NCI-H2196 (cell line): ENCODE measurements at regions not wholly inside any gene's neighbourhood (a gene's known extent, or its start where the extent isn't known, plus 50 kb on each side); places are given as distances from the start of the nearest gene placed in this dataset.
A peak's percentile ranks its signal among the peaks of the same experiment; 100 is the strongest.

Experiments used
- DNase-seq: peaks from one replicate; lab custom pipeline; 2025; ENCODE audit not compliant: unreplicated experiment; lab: John Stamatoyannopoulos, UW

GRCh38 chr11:34564406-34564805 lies 50.8 kb upstream of the ELF5 start:
- DNase-seq: no peak

GRCh38 chr11:34564807-34565241 lies 51.2 kb upstream of the ELF5 start:
- no peak for DNase-seq

- peak; percentile 10 for DNase-seq
Observed at GRCh38 chr11:34565417-34566207, 52.0 kb upstream of the ELF5 start.

- DNase-seq: no peak
Observed at GRCh38 chr11:34566208-34566551, 52.6 kb upstream of the ELF5 start.

- DNase-seq: no peak
Observed at GRCh38 chr11:34566736-34567135, 53.1 kb upstream of the ELF5 start.

- no peak for DNase-seq
Observed at GRCh38 chr11:34567733-34568132, 53.2 kb upstream of the EHF start.

- DNase-seq: peak; percentile 71
Observed at GRCh38 chr11:34570584-34570983, 50.3 kb upstream of the EHF start.
